ENCODE measurements at regions not wholly inside any gene's neighbourhood (a gene's known extent, or its start where the extent isn't known, plus 50 kb on each side); places are given as distances from the start of the nearest gene placed in this dataset.

GRCh38 chr10:69731184-69731583, 70.5 kb upstream of the COL13A1 start:
- Mint-ChIP-seq H3K4me3 (no peak overlapping the region), H3K36me3 (no peaks in the 10 kb centered on the region), H3K9me3 (no peaks in the 10 kb centered on the region), H3K27ac (no peak overlapping the region), H3K4me1 (peaks cover 14% of the 10 kb centered on the region)
- ATAC-seq (no peak), DNase-seq (ENCODE audit: low spot score in 2 of 2) (no peak)

- Mint-ChIP-seq H3K9me3 (no peaks in the 10 kb centered on the region), H3K4me1 (peaks cover 14% of the 10 kb centered on the region), H3K36me3 (no peaks in the 10 kb centered on the region), H3K4me3 (no peak overlapping the region), H3K27ac (no peak overlapping the region)
- no peak for ATAC-seq
- DNase-seq (ENCODE audit: low spot score in 2 of 2), result no peak
These were observed 70.0 kb upstream of the COL13A1 start for GRCh38 chr10:69731698-69732097.

GRCh38 chr10:69732147-69732825, 69.4 kb upstream of the COL13A1 start:
- Mint-ChIP-seq H3K27ac (no peak overlapping the region), H3K9me3 (no peaks in the 10 kb centered on the region), H3K4me1 (peaks cover 14% of the 10 kb centered on the region), H3K4me3 (no peak overlapping the region), H3K36me3 (no peaks in the 10 kb centered on the region)
- ATAC-seq, result no peak
- DNase-seq (ENCODE audit: low spot score in 2 of 2), result no peak

- ATAC-seq (no peak), DNase-seq (ENCODE audit: low spot score in 2 of 2) (no peak)
- Mint-ChIP-seq H3K4me3 (no peak overlapping the region), H3K9me3 (no peaks in the 10 kb centered on the region), H3K36me3 (no peaks in the 10 kb centered on the region), H3K4me1 (peaks cover 14% of the 10 kb centered on the region), H3K27ac (no peak overlapping the region)
These were observed 68.9 kb upstream of the COL13A1 start for GRCh38 chr10:69732826-69733150.

- Mint-ChIP-seq H3K4me1 (peaks cover 14% of the 10 kb centered on the region), H3K27ac (no peak overlapping the region), H3K9me3 (no peaks in the 10 kb centered on the region), H3K36me3 (no peaks in the 10 kb centered on the region), H3K4me3 (no peak overlapping the region)
- DNase-seq (ENCODE audit: low spot score in 2 of 2) (no peak), ATAC-seq (no peak)
These were observed 67.9 kb upstream of the COL13A1 start for GRCh38 chr10:69733791-69734261.

GRCh38 chr10:69734416-69734796, 67.3 kb upstream of the COL13A1 start:
- Mint-ChIP-seq H3K4me1 (peaks cover 14% of the 10 kb centered on the region), H3K4me3 (no peak overlapping the region), H3K27ac (no peak overlapping the region), H3K9me3 (no peaks in the 10 kb centered on the region), H3K36me3 (no peaks in the 10 kb centered on the region)
- ATAC-seq (no peak), DNase-seq (ENCODE audit: low spot score in 2 of 2) (no peak)

GRCh38 chr10:69734797-69735468, 66.8 kb upstream of the COL13A1 start:
- Mint-ChIP-seq H3K4me3 (no peak overlapping the region), H3K36me3 (no peaks in the 10 kb centered on the region), H3K27ac (no peak overlapping the region), H3K4me1 (peaks cover 14% of the 10 kb centered on the region), H3K9me3 (no peaks in the 10 kb centered on the region)
- DNase-seq (ENCODE audit: low spot score in 2 of 2), result no peak
- ATAC-seq, result peak; percentile 67

GRCh38 chr10:69736886-69737641, 64.6 kb upstream of the COL13A1 start:
- Mint-ChIP-seq H3K36me3 (no peaks in the 10 kb centered on the region), H3K9me3 (no peaks in the 10 kb centered on the region), H3K27ac (no peak overlapping the region), H3K4me3 (no peak overlapping the region), H3K4me1 (peaks cover 14% of the 10 kb centered on the region)
- ATAC-seq, result no peak
- no peak for DNase-seq (ENCODE audit: low spot score in 2 of 2)

GRCh38 chr10:69738071-69738470, 63.6 kb upstream of the COL13A1 start:
- no peaks in the 10 kb centered on the region for H3K9me3 Mint-ChIP-seq
- no peak overlapping the region for H3K4me3 Mint-ChIP-seq
- ATAC-seq (no peak), DNase-seq (ENCODE audit: low spot score in 2 of 2) (no peak)
- no peak overlapping the region for H3K27ac Mint-ChIP-seq
- no peaks in the 10 kb centered on the region for H3K36me3 Mint-ChIP-seq
- peaks cover 14% of the 10 kb centered on the region for H3K4me1 Mint-ChIP-seq

- Mint-ChIP-seq H3K36me3 (no peaks in the 10 kb centered on the region), H3K9me3 (no peaks in the 10 kb centered on the region), H3K27ac (no peak overlapping the region), H3K4me1 (peaks cover 13% of the 10 kb centered on the region), H3K4me3 (no peak overlapping the region)
- no peak for ATAC-seq
- DNase-seq (ENCODE audit: low spot score in 2 of 2), result no peak
These were observed 62.8 kb upstream of the COL13A1 start for GRCh38 chr10:69738858-69739435.

GRCh38 chr10:69739634-69740033, 62.1 kb upstream of the COL13A1 start:
- H3K9me3 Mint-ChIP-seq, result no peaks in the 10 kb centered on the region
- no peaks in the 10 kb centered on the region for H3K36me3 Mint-ChIP-seq
- peaks cover 6% of the 10 kb centered on the region for H3K4me1 Mint-ChIP-seq
- DNase-seq (ENCODE audit: low spot score in 2 of 2) (no peak), ATAC-seq (no peak)
- no peak overlapping the region for H3K27ac Mint-ChIP-seq
- no peak overlapping the region for H3K4me3 Mint-ChIP-seq

- Mint-ChIP-seq H3K36me3 (no peaks in the 10 kb centered on the region), H3K4me3 (no peak overlapping the region), H3K27ac (no peak overlapping the region), H3K4me1 (peaks cover 3% of the 10 kb centered on the region), H3K9me3 (no peaks in the 10 kb centered on the region)
- ATAC-seq, result no peak
- DNase-seq (ENCODE audit: low spot score in 2 of 2), result no peak
These were observed 61.6 kb upstream of the COL13A1 start for GRCh38 chr10:69740126-69740525.

GRCh38 chr10:69741252-69741651, 60.5 kb upstream of the COL13A1 start:
- Mint-ChIP-seq H3K4me3 (no peak overlapping the region), H3K9me3 (no peaks in the 10 kb centered on the region), H3K36me3 (no peaks in the 10 kb centered on the region), H3K27ac (no peak overlapping the region), H3K4me1 (peaks cover 9% of the 10 kb centered on the region)
- no peak for DNase-seq (ENCODE audit: low spot score in 2 of 2)
- ATAC-seq, result no peak

- Mint-ChIP-seq H3K4me1 (peaks cover 9% of the 10 kb centered on the region), H3K36me3 (no peaks in the 10 kb centered on the region), H3K4me3 (no peak overlapping the region), H3K27ac (no peak overlapping the region), H3K9me3 (no peaks in the 10 kb centered on the region)
- ATAC-seq, result no peak
- DNase-seq (ENCODE audit: low spot score in 2 of 2), result no peak
These were observed 59.9 kb upstream of the COL13A1 start for GRCh38 chr10:69741671-69742355.

GRCh38 chr10:69742356-69742695, 59.4 kb upstream of the COL13A1 start:
- no peak overlapping the region for H3K27ac Mint-ChIP-seq
- H3K36me3 Mint-ChIP-seq, result no peaks in the 10 kb centered on the region
- H3K4me1 Mint-ChIP-seq, result peaks cover 9% of the 10 kb centered on the region
- ATAC-seq (no peak), DNase-seq (ENCODE audit: low spot score in 2 of 2) (no peak)
- H3K4me3 Mint-ChIP-seq, result no peak overlapping the region
- no peaks in the 10 kb centered on the region for H3K9me3 Mint-ChIP-seq
